WTC11 (cell line): ENCODE measurements at regions not wholly inside any gene's neighbourhood (a gene's known extent, or its start where the extent isn't known, plus 50 kb on each side); places are given as distances from the start of the nearest gene placed in this dataset.

Experiments used
- ATAC-seq: fragments of 200-7000 bp; cut with Tn5 transposase; 2 replicates; pipeline ENCODE4 v1.10.0; 2021; ENCODE audit warnings: mild to moderate bottlenecking, moderate library complexity
- CTCF ChIA-PET: fragments of 300-600 bp; sonication (Branson Sonifier 250); formaldehyde crosslinking; loops from one replicate; lab custom pipeline; 2021; ENCODE audit warnings: antibody characterized with exemption; lab: Charles Lee
- POLR2A ChIA-PET: fragments of 350-600 bp; sonication (Branson Sonifier 250); formaldehyde crosslinking; loops from one replicate; lab custom pipeline; 2021; ENCODE audit warnings: antibody characterized with exemption; lab: Charles Lee
- DNase-seq: peaks from one replicate; pipeline ENCODE4 v3.0.0; 2021; ENCODE audit warnings: low spot score
- H3K27ac Mint-ChIP-seq: 2 replicates; pipeline ENCODE4 v1.8.0; 2021; ENCODE audit warnings: mixed read lengths
- H3K27me3 Mint-ChIP-seq: 2 replicates; pipeline ENCODE4 v1.8.0; 2021; ENCODE audit warnings: low read depth, mild to moderate bottlenecking, moderate library complexity, mixed read lengths
- H3K36me3 Mint-ChIP-seq: 2 replicates; pipeline ENCODE4 v1.8.0; 2021; ENCODE audit warnings: mixed read lengths
- H3K4me1 Mint-ChIP-seq: 2 replicates; pipeline ENCODE4 v1.8.0; 2022; ENCODE audit warnings: mixed read lengths
- H3K4me3 Mint-ChIP-seq: 2 replicates; pipeline ENCODE4 v1.8.0; 2021; ENCODE audit warnings: mild to moderate bottlenecking, moderate library complexity, mixed read lengths
- H3K9me3 Mint-ChIP-seq: 2 replicates; pipeline ENCODE4 v1.8.0; 2021; ENCODE audit warnings: mixed read lengths
- ATF1 ChIP-seq: sonication (generic); formaldehyde crosslinking; IDR thresholded peaks from 2 replicates; pipeline ENCODE4 v1.8.1; 2023; ENCODE audit warnings: mild to moderate bottlenecking, moderate library complexity, missing genetic modification reagents
- CREB1 ChIP-seq: sonication (generic); formaldehyde crosslinking; IDR thresholded peaks from 2 replicates; pipeline ENCODE4 v1.8.0; 2023; ENCODE audit warnings: mild to moderate bottlenecking, missing genetic modification reagents
- ELF4 ChIP-seq: sonication (generic); formaldehyde crosslinking; IDR thresholded peaks from 2 replicates; pipeline ENCODE4 v1.8.1; 2022; ENCODE audit warnings: low read depth, mild to moderate bottlenecking, moderate library complexity, missing genetic modification reagents
- ESRRA ChIP-seq: sonication (generic); formaldehyde crosslinking; IDR thresholded peaks from 2 replicates; pipeline ENCODE4 v1.8.1; 2022; ENCODE audit warnings: mild to moderate bottlenecking, missing genetic modification reagents, borderline replicate concordance
- ETV6 ChIP-seq: sonication (generic); formaldehyde crosslinking; IDR thresholded peaks from 2 replicates; pipeline ENCODE4 v1.8.1; 2022; ENCODE audit warnings: mild to moderate bottlenecking, missing genetic modification reagents
- FOXP1 ChIP-seq: sonication (generic); formaldehyde crosslinking; IDR thresholded peaks from 2 replicates; pipeline ENCODE4 v1.8.0; 2022; ENCODE audit warnings: missing genetic modification reagents, mild to moderate bottlenecking, moderate library complexity, borderline replicate concordance
- GRHL2 ChIP-seq: fragments of 250-450 bp; sonication (Bioruptor Pico); IDR thresholded peaks from 2 replicates; pipeline ENCODE4 v1.8.0; 2022; ENCODE audit warnings: mild to moderate bottlenecking, moderate library complexity; ENCODE audit not compliant: insufficient replicate concordance, severe bottlenecking
- JAZF1 ChIP-seq: fragments of 250-450 bp; sonication (Bioruptor Pico); IDR thresholded peaks from 2 replicates; pipeline ENCODE4 v1.9.0; 2021; ENCODE audit warnings: moderate library complexity, mild to moderate bottlenecking, inconsistent platforms
- MXD4 ChIP-seq: fragments of 250-450 bp; sonication (Bioruptor Pico); IDR thresholded peaks from 2 replicates; pipeline ENCODE4 v1.8.0; 2021; ENCODE audit warnings: mild to moderate bottlenecking, moderate library complexity, borderline replicate concordance
- MYBL2 ChIP-seq: sonication (generic); formaldehyde crosslinking; IDR thresholded peaks from 2 replicates; pipeline ENCODE4 v1.8.1; 2023; ENCODE audit warnings: mild to moderate bottlenecking, moderate library complexity, missing genetic modification reagents
- NFYB ChIP-seq: sonication (generic); formaldehyde crosslinking; conservative IDR thresholded peaks from 2 replicates; pipeline ENCODE4 v1.8.0; 2022; ENCODE audit warnings: low read depth, missing genetic modification reagents
- NR1H2 ChIP-seq: sonication (generic); formaldehyde crosslinking; IDR thresholded peaks from 2 replicates; pipeline ENCODE4 v1.9.0; 2021; ENCODE audit warnings: mild to moderate bottlenecking, moderate library complexity, missing genetic modification reagents
- NR3C1 ChIP-seq: sonication (generic); formaldehyde crosslinking; conservative IDR thresholded peaks from 2 replicates; pipeline ENCODE4 v1.8.1; 2023; ENCODE audit warnings: low read depth, mild to moderate bottlenecking, missing genetic modification reagents
- PRRX2 ChIP-seq: fragments of 250-450 bp; sonication (Bioruptor Pico); IDR thresholded peaks from 2 replicates; pipeline ENCODE4 v1.8.0; 2021; ENCODE audit warnings: mild to moderate bottlenecking
- SMAD3 ChIP-seq: sonication (generic); formaldehyde crosslinking; IDR thresholded peaks from 2 replicates; pipeline ENCODE4 v1.8.0; 2022; ENCODE audit warnings: missing genetic modification reagents, mild to moderate bottlenecking, borderline replicate concordance
- SMAD4 ChIP-seq: sonication (generic); formaldehyde crosslinking; IDR thresholded peaks from 2 replicates; pipeline ENCODE4 v1.8.0; 2022; ENCODE audit warnings: mild to moderate bottlenecking, missing genetic modification reagents
- TP53 ChIP-seq: sonication (generic); formaldehyde crosslinking; IDR thresholded peaks from 2 replicates; pipeline ENCODE4 v1.8.1; 2023; ENCODE audit warnings: mild to moderate bottlenecking, missing genetic modification reagents
- ZBTB21 ChIP-seq: sonication (generic); formaldehyde crosslinking; IDR thresholded peaks from 2 replicates; pipeline ENCODE4 v1.8.1; 2023; ENCODE audit warnings: mild to moderate bottlenecking, missing genetic modification reagents, borderline replicate concordance
- ZNF219 ChIP-seq: sonication (generic); formaldehyde crosslinking; IDR thresholded peaks from 2 replicates; pipeline ENCODE4 v1.8.0; 2023; ENCODE audit warnings: missing genetic modification reagents, mild to moderate bottlenecking, borderline replicate concordance
- TF ChIP-seq, protein P1 (sequence below): fragments of 250-450 bp; sonication (Bioruptor Pico); IDR thresholded peaks from 2 replicates; pipeline ENCODE4 v1.9.0; 2021; ENCODE audit warnings: moderate library complexity, mild to moderate bottlenecking, inconsistent platforms, borderline replicate concordance
- TF ChIP-seq, protein P2 (sequence below): sonication (generic); formaldehyde crosslinking; IDR thresholded peaks from 2 replicates; pipeline ENCODE4 v1.8.0; 2022; ENCODE audit warnings: mild to moderate bottlenecking, missing genetic modification reagents
- TF ChIP-seq, protein P3 (sequence below): sonication (generic); formaldehyde crosslinking; IDR thresholded peaks from 2 replicates; pipeline ENCODE4 v1.8.1; 2023; ENCODE audit warnings: mild to moderate bottlenecking, missing genetic modification reagents, moderate library complexity
- TF ChIP-seq, protein P4 (sequence below): sonication (generic); formaldehyde crosslinking; IDR thresholded peaks from 2 replicates; pipeline ENCODE4 v1.8.1; 2022; ENCODE audit warnings: mild to moderate bottlenecking, moderate library complexity, missing genetic modification reagents
- TF ChIP-seq, protein P5 (sequence below): sonication (generic); formaldehyde crosslinking; IDR thresholded peaks from 2 replicates; pipeline ENCODE4 v1.8.0; 2023; ENCODE audit warnings: mild to moderate bottlenecking, missing genetic modification reagents
- TF ChIP-seq, protein P6 (sequence below): sonication (generic); formaldehyde crosslinking; IDR thresholded peaks from 2 replicates; pipeline ENCODE4 v1.8.1; 2023; ENCODE audit warnings: mild to moderate bottlenecking, missing genetic modification reagents
- TF ChIP-seq, protein P7 (sequence below): fragments of 250-450 bp; sonication (Bioruptor Pico); IDR thresholded peaks from 2 replicates; pipeline ENCODE4 v2.1.2; 2022; ENCODE audit warnings: mild to moderate bottlenecking, moderate library complexity
- TF ChIP-seq, protein P8 (sequence below): sonication (generic); formaldehyde crosslinking; IDR thresholded peaks from 2 replicates; pipeline ENCODE4 v1.8.0; 2022; ENCODE audit warnings: mild to moderate bottlenecking, missing genetic modification reagents

DNA sequence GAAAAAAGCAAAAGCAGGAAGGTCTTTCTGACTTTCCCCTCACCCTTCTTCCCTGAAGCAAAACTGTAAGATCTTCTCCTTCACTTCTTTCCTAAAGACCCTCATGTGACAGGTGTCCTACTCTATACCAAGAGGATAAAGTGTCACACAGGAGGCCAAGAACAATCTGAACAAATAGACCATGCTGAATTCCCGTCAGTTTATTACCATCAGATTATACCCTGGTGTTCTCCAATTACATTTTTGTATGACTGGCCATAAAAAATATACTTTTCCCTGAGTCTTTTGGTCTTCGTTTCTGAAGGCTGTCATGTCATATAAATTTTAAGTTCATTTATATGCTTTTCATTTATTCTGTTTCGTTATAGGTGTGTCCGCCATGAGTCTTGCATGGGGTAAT lies 371.4 kb upstream of the CNTN4 start:
- peaks cover 83% of the 10 kb centered on the region for H3K36me3 Mint-ChIP-seq
- POLR2A ChIA-PET = no interaction called here
- no peak overlapping the region for H3K27ac Mint-ChIP-seq
- no peak for TF ChIP-seq JAZF1 (CRISPR knock-in tag)
- no peak for TF ChIP-seq PRRX2 (CRISPR knock-in tag)
- no peak for TF ChIP-seq MYBL2
- no peak for TF ChIP-seq ZNF219
- TF ChIP-seq ETV6 (CRISPR knock-in tag) = no peak
- TF ChIP-seq GRHL2 (CRISPR knock-in tag) = no peak
- TF ChIP-seq, protein P1, sequence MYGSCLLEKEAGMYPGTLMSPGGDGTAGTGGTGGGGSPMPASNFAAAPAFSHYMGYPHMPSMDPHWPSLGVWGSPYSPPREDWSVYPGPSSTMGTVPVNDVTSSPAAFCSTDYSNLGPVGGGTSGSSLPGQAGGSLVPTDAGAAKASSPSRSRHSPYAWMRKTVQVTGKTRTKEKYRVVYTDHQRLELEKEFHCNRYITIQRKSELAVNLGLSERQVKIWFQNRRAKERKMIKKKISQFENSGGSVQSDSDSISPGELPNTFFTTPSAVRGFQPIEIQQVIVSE (CRISPR knock-in tag) = no peak
- TF ChIP-seq, protein P2, sequence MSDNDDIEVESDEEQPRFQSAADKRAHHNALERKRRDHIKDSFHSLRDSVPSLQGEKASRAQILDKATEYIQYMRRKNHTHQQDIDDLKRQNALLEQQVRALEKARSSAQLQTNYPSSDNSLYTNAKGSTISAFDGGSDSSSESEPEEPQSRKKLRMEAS (CRISPR knock-in tag) = no peak
- TF ChIP-seq TP53 = no peak
- TF ChIP-seq ZBTB21 = no peak
- TF ChIP-seq, protein P3, sequence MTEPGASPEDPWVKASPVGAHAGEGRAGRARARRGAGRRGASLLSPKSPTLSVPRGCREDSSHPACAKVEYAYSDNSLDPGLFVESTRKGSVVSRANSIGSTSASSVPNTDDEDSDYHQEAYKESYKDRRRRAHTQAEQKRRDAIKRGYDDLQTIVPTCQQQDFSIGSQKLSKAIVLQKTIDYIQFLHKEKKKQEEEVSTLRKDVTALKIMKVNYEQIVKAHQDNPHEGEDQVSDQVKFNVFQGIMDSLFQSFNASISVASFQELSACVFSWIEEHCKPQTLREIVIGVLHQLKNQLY (CRISPR knock-in tag) = no peak
- TF ChIP-seq, protein P4, sequence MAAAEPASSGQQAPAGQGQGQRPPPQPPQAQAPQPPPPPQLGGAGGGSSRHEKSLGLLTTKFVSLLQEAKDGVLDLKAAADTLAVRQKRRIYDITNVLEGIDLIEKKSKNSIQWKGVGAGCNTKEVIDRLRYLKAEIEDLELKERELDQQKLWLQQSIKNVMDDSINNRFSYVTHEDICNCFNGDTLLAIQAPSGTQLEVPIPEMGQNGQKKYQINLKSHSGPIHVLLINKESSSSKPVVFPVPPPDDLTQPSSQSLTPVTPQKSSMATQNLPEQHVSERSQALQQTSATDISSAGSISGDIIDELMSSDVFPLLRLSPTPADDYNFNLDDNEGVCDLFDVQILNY (CRISPR knock-in tag) = no peak
- TF ChIP-seq, protein P5, sequence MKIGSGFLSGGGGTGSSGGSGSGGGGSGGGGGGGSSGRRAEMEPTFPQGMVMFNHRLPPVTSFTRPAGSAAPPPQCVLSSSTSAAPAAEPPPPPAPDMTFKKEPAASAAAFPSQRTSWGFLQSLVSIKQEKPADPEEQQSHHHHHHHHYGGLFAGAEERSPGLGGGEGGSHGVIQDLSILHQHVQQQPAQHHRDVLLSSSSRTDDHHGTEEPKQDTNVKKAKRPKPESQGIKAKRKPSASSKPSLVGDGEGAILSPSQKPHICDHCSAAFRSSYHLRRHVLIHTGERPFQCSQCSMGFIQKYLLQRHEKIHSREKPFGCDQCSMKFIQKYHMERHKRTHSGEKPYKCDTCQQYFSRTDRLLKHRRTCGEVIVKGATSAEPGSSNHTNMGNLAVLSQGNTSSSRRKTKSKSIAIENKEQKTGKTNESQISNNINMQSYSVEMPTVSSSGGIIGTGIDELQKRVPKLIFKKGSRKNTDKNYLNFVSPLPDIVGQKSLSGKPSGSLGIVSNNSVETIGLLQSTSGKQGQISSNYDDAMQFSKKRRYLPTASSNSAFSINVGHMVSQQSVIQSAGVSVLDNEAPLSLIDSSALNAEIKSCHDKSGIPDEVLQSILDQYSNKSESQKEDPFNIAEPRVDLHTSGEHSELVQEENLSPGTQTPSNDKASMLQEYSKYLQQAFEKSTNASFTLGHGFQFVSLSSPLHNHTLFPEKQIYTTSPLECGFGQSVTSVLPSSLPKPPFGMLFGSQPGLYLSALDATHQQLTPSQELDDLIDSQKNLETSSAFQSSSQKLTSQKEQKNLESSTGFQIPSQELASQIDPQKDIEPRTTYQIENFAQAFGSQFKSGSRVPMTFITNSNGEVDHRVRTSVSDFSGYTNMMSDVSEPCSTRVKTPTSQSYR (CRISPR knock-in tag) = no peak
- no peak for TF ChIP-seq ELF4
- no peak for TF ChIP-seq CREB1 (CRISPR knock-in tag)
- no peak for TF ChIP-seq ATF1 (CRISPR knock-in tag)
- no peak for TF ChIP-seq NR1H2 (CRISPR knock-in tag)
- TF ChIP-seq, all 79 proteins: peak for 0
- no peak overlapping the region for H3K4me3 Mint-ChIP-seq
- DNase-seq = no peak
- H3K4me1 Mint-ChIP-seq = no peaks in the 10 kb centered on the region
- CTCF ChIA-PET = no interaction called here
- peaks cover 93% of the 10 kb centered on the region for H3K9me3 Mint-ChIP-seq
- ATAC-seq = no peak
- H3K27me3 Mint-ChIP-seq = peaks cover 6% of the 10 kb centered on the region; the same call in 1 of the 2 replicates

DNA sequence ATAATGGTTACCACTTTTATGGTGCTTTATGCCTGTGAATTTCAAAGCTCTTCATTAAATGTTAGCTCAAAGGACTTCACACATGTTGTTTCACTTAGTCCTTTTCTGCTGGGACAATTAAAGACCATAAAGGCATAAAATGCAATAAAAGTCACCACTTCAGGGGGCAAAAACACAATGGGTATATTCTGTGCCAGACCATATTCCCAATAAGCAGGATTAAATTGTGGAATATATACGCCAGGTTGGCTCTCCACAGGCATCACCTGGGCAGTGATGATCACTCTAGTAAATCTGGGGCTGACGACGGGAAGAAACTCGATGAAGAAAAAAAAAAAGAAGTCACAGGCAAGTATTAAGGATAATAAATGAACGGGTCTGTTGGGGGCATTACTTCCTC lies 370.2 kb upstream of the CNTN4 start:
- ChIA-PET CTCF (no interaction called here), POLR2A (no interaction called here)
- no peak overlapping the region for H3K27ac Mint-ChIP-seq
- H3K36me3 Mint-ChIP-seq = peaks cover 79% of the 10 kb centered on the region
- peaks cover 90% of the 10 kb centered on the region for H3K9me3 Mint-ChIP-seq
- ATAC-seq (no peak), DNase-seq (no peak)
- H3K27me3 Mint-ChIP-seq = peaks cover 6% of the 10 kb centered on the region; the same call in 1 of the 2 replicates
- H3K4me1 Mint-ChIP-seq = no peaks in the 10 kb centered on the region
- no peak overlapping the region for H3K4me3 Mint-ChIP-seq
- TF ChIP-seq, protein P6, sequence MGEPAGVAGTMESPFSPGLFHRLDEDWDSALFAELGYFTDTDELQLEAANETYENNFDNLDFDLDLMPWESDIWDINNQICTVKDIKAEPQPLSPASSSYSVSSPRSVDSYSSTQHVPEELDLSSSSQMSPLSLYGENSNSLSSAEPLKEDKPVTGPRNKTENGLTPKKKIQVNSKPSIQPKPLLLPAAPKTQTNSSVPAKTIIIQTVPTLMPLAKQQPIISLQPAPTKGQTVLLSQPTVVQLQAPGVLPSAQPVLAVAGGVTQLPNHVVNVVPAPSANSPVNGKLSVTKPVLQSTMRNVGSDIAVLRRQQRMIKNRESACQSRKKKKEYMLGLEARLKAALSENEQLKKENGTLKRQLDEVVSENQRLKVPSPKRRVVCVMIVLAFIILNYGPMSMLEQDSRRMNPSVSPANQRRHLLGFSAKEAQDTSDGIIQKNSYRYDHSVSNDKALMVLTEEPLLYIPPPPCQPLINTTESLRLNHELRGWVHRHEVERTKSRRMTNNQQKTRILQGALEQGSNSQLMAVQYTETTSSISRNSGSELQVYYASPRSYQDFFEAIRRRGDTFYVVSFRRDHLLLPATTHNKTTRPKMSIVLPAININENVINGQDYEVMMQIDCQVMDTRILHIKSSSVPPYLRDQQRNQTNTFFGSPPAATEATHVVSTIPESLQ (CRISPR knock-in tag) = no peak
- TF ChIP-seq, protein P7, sequence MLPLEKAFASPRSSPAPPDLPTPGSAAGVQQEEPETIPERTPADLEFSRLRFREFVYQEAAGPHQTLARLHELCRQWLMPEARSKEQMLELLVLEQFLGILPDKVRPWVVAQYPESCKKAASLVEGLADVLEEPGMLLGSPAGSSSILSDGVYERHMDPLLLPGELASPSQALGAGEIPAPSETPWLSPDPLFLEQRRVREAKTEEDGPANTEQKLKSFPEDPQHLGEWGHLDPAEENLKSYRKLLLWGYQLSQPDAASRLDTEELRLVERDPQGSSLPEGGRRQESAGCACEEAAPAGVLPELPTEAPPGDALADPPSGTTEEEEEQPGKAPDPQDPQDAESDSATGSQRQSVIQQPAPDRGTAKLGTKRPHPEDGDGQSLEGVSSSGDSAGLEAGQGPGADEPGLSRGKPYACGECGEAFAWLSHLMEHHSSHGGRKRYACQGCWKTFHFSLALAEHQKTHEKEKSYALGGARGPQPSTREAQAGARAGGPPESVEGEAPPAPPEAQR = no peak
- no peak for TF ChIP-seq SMAD4 (CRISPR knock-in tag)
- TF ChIP-seq NR3C1 (CRISPR knock-in tag) = no peak
- no peak for TF ChIP-seq ESRRA (CRISPR knock-in tag)
- no peak for TF ChIP-seq NFYB (CRISPR knock-in tag)
- TF ChIP-seq CREB1 (CRISPR knock-in tag) = no peak
- TF ChIP-seq FOXP1 (CRISPR knock-in tag) = no peak
- no peak for TF ChIP-seq MXD4
- TF ChIP-seq SMAD3 = no peak
- TF ChIP-seq, protein P8, sequence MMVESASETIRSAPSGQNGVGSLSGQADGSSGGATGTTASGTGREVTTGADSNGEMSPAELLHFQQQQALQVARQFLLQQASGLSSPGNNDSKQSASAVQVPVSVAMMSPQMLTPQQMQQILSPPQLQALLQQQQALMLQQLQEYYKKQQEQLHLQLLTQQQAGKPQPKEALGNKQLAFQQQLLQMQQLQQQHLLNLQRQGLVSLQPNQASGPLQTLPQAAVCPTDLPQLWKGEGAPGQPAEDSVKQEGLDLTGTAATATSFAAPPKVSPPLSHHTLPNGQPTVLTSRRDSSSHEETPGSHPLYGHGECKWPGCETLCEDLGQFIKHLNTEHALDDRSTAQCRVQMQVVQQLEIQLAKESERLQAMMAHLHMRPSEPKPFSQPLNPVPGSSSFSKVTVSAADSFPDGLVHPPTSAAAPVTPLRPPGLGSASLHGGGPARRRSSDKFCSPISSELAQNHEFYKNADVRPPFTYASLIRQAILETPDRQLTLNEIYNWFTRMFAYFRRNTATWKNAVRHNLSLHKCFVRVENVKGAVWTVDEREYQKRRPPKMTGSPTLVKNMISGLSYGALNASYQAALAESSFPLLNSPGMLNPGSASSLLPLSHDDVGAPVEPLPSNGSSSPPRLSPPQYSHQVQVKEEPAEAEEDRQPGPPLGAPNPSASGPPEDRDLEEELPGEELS (CRISPR knock-in tag) = no peak
- no peak for TF ChIP-seq ATF1 (CRISPR knock-in tag)
